GM18951 (cell line): ENCODE measurements at regions not wholly inside any gene's neighbourhood (a gene's known extent, or its start where the extent isn't known, plus 50 kb on each side); places are given as distances from the start of the nearest gene placed in this dataset.

ENCODE experiments used
- POLR2A ChIP-seq: IDR thresholded peaks from 4 replicates; pipeline ENCODE4 v1.6.1; 2011; ENCODE audit warnings: mild to moderate bottlenecking; ENCODE audit not compliant: insufficient read length, insufficient read depth; ENCODE audit errors: extremely low read depth
- in situ Hi-C: fragments of 300-500 bp; cut with MboI; formaldehyde crosslinking; loops from one replicate; pipeline ENCODE4 v1.12.0; 2022; ENCODE audit warnings: low sequenced_read_pairs, mixed read lengths, inconsistent platforms; ENCODE audit not compliant: unreplicated experiment

DNA sequence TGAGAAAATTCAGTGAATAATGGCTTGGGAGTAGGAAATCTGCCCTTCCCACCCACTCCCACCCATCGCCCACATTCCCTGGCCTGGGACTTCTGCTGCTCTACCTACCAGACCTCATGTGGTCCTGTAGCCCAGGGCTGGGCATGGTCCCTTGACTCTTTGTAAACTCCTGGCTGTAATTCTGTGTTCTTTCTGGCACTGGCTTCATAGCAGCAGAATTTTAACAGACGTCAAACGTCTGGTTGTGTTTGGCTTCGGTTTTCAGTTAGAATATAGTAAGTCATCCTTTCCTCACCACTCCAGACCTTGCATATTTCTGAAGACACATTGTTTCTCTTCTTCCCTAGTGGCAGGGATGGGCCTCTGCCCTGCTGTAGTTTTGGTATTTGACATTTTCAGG is 210.6 kb downstream of the CSNK2A3 start:
- in situ Hi-C loops, result no loop called here
- TF ChIP-seq POLR2A, result no peak

DNA sequence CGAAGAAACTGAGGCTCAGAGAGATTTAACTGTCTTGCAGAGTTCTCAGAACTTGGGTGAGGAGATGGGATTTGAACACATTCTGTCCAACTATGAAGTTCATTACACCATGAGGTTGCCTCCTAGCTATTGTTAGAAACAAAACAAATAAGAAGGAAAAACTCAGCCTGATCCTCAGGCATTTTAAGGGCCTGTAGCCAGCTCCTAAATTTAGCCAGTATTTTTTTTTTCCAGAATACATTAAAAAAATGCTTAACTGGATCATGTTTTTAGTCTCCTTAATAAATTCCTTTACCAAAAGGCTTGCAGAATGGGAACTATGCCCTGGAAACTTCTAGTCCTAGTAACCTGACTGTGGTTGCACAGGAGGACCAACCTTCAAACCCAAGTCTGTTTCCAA is 212.0 kb downstream of the CSNK2A3 start:
- in situ Hi-C loops, result no loop called here
- no peak for TF ChIP-seq POLR2A

DNA sequence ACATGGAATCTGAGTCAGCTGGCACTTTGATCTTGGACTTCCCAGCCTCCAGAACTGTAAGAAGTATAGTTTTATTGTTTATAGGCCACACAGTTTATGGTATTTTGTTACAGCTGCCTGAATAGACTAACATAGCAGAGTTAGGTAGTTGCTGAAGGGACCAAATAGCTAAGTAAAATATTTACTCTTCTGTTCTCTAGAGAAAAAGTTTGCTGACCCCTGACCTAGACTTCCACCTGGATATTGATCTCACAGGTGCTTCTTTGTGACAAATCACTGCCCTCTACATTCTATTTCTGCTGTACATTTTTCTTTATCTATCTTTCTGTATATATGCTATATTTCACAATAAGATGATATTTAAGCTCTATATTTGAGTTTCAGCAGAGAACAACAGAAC is 212.5 kb downstream of the CSNK2A3 start:
- TF ChIP-seq POLR2A, result no peak
- in situ Hi-C loops, result no loop called here

DNA sequence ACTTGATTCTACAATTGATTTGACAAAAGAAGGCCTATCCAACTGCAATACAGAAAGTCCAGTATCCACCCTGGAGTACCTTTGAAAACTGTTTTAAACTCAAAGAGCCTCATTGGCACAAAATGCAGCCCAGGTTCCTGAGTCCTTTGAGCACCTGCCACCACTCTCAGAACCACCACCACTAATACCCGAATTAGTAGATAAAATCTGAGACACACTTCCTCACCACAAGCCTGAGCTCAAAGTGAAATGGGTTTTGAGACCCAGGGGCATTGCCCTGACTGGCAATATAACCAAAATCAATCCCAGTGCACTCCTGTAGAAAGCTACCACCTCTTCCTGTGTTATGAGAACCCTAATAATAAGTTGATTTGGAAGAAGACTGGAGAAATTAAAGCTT is 215.7 kb downstream of the CSNK2A3 start:
- TF ChIP-seq POLR2A, result no peak
- in situ Hi-C loops, result no loop called here

DNA sequence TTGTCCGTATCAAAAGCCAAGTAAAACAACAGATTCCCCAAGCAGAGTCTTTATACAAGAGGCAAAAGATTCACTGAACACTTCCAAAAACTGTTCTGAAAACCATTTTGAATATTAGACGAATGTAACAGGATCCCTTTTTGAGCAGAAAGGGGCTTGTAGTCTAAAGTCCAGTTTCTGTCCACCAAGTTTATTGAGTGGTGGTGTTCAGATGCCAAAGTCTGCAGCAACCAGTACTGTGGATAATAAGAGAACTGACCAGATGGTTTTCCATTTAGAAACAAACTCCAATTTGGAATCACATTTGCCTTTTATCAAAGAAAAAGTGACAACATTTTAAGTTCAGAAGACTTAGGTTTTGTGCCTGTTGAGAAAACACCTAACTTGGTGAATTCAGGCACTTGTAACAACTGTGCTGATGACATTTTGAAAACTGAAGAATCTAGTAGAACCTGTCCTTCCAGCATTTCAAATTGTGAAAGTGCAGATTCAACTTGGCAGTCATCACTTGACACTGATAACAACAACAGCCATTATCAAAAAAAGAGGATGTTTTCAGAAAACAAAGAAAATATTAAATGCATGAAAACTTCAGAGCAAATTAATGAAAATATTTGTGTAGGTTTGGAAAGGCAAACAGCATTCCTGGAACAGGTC is 217.1 kb downstream of the CSNK2A3 start:
- in situ Hi-C loops, result no loop called here

DNA sequence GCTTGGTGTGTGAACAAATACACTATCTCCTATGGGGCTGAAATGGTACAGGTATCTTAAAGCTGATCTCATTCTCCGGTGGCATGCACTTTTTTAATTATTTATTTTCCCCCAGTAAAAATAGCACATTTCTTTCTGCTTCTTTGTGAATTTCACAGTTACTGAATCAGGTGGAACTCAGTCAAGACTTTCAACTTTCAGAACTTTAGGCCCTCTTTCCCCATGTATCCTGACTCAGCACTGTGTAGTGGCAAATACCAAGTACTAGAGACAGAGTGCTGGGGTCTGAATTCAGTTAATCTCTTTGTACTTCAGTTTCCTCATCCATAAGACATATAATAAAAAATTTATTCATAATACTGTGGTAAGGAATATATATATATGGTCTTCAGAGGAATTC is 223.9 kb downstream of the CSNK2A3 start:
- in situ Hi-C loops, result no loop called here
- TF ChIP-seq POLR2A, result no peak

More for the DNA sequence above, 217.1 kb downstream of the CSNK2A3 start:
- TF ChIP-seq POLR2A, result no peak

DNA sequence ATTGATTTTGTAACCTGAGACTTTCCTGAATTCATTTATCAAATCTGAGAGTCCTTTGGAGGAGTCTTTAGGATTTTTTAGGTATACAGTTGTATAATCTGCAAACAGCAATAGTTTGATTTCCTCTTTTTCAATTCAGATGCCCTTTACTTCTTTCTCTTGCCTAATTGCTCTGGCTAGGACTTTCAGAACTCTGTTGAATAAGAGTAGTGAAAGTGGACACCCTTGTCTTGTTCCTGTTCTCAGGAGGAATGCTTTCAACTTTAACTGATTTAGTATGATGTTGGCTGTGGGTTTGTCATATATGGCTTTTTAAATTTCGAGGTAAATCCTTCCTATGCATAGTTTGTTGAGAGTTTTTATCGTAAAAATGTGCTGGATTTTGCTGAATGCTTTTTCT is 227.4 kb downstream of the CSNK2A3 start:
- in situ Hi-C loops, result no loop called here
- TF ChIP-seq POLR2A, result no peak

DNA sequence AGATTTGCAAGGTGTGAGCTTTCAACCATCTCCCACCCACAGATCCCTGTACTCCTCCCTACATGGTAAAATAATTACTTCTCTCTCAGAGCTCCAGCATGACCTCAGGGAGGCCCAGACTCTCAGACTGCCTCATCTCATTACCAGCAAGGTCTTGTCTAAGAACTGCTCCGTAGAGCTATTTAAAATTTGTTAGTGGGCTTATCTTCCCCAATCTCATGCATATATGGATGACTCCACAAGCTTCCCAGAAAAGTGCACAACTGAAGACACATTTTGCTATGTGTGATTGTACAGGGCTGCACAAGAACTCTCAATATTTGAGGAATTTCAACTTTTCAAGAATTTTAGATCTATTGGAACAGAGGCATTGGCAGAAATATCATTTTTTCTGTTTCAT is 230.3 kb downstream of the CSNK2A3 start:
- TF ChIP-seq POLR2A, result no peak
- in situ Hi-C loops, result no loop called here

DNA sequence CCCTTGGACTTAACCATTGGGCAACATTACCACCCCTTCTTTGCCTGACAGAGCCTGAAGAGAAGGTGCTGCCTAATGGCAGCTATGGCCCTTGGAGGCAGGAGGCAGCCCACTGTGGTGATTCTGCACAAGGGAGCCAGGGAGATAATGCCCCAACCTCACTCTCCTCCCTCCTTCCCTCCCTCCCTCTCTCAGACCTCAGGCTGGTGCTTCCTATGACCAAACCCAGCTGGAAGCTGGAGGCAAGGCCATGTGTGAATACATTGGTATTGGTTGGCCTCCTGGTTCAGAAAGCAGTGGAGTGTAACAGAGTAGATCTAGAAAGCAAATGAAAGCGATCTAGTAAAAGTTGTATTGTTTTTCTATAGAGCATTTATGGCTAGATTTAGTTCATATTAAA is 233.1 kb downstream of the CSNK2A3 start:
- TF ChIP-seq POLR2A, result no peak
- in situ Hi-C loops, result no loop called here

DNA sequence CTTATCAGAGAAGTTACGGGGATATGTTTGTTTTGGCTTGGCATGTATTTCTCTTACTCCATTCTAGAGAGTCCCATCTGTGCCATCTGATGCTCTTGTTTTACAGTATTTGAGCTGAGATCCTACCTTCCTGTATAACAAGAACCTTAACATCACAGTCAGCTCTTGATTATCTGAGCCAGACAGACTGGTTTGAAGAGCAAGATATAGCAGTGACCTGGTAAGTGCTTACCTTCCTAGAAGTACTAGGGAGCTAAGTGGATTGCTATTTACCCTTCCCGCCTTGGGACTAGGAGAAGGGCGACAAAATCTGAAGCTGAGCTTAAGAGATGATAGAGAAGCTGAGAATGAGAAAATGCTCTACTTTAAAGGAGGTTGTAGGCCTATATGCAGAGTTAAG is 235.3 kb downstream of the CSNK2A3 start:
- no peak for TF ChIP-seq POLR2A
- in situ Hi-C loops, result no loop called here

DNA sequence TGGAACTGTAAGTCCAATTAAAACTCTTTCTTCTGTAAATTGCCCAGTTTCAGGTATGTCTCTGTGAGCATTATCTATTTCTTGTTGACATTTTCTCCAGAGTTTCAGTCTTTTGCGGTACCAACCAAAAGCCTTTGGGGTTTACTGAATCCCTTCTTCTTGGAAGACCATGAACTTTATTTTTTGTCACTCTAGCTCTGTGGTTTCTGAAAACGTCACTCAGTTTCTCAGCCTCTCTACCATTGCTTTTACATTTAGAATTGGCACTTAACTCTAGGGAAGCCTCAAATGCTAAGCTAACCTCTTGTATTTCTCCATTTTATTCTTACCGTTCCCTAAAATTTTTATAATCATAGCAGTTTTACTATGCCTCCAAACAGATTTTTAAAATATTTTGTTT is 237.6 kb downstream of the CSNK2A3 start:
- in situ Hi-C loops, result no loop called here
- no peak for TF ChIP-seq POLR2A

DNA sequence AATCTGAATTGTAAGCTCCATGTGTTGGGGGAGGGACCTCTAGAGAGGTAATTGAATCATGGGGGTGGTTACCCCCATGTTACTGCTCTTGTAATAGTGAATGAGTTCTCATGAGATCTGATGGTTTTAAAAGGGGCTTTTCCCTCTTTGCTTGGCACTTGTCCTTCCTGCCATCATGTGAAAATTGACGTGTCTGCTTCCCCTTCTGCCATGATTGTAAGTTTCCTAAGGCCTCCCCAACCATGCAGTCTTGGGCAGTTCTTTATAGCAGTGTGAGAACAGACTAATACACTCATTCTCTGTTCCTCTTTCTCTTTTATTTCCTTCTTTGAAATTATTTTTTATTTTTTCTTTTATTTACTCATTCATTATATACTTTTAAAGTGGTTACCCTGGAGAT is 239.4 kb downstream of the CSNK2A3 start:
- TF ChIP-seq POLR2A, result no peak
- in situ Hi-C loops, result no loop called here

DNA sequence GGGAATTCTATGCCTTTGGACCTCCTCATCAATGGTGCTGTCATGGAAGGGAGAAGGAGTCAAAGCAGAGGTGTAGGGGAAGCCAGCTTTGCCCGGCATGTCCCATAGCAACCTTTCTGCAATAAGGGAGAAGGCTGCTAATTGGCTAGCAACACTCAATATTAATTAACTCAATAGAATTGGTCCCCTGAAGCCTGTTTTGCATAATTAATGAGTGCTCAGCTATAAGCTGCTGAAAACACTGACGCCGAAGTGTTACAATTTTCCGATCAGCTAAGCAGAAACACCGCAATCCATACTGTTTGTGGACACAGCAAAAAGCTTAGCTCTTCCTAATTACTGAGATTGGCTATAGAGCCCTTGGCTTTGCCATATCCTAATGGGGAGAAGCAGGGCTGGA is 245.0 kb downstream of the CSNK2A3 start:
- no peak for TF ChIP-seq POLR2A
- in situ Hi-C loops, result no loop called here

DNA sequence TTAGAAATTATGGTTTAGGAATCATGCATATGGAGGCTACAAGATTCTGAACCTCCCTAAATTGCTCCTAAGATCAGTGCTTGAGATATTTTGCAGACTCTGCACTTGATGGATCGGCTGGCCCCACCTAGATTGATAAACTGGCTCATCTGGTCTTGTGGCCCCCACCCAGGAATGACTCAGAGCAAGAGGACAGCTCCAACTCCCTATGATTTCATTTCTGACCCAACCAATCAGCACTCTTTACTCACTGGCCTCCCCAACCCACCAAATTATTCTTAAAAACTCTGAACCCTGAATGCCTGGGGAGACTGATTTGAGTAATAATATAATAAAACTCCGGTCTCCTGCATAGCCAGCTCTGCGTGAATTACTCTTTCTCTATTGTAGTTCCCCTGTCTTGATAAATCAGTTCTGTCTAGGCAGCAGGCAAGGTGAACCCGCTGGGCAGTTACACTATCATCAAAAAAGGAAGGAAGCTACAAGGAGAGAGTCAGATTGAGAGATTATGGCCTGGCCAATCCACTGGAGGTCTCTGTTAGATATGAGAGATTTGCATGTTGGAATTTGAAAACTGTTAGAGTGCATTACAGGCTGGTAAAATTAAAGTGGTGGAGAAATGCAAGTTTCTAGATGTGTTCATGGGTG is 245.8 kb downstream of the CSNK2A3 start:
- no peak for TF ChIP-seq POLR2A
- in situ Hi-C loops, result no loop called here
